GM12873 (cell line): ENCODE measurements at regions not wholly inside any gene's neighbourhood (a gene's known extent, or its start where the extent isn't known, plus 50 kb on each side); places are given as distances from the start of the nearest gene placed in this dataset.

Source experiments
- TF ChIP-seq, protein P1 (sequence below): IDR thresholded peaks from 2 replicates; pipeline ENCODE4 v1.5.1; 2012; ENCODE audit warnings: low read depth, mild to moderate bottlenecking, moderate library complexity, low read length, control low read depth; ENCODE audit not compliant: insufficient read depth; ENCODE audit errors: missing control alignments

DNA sequence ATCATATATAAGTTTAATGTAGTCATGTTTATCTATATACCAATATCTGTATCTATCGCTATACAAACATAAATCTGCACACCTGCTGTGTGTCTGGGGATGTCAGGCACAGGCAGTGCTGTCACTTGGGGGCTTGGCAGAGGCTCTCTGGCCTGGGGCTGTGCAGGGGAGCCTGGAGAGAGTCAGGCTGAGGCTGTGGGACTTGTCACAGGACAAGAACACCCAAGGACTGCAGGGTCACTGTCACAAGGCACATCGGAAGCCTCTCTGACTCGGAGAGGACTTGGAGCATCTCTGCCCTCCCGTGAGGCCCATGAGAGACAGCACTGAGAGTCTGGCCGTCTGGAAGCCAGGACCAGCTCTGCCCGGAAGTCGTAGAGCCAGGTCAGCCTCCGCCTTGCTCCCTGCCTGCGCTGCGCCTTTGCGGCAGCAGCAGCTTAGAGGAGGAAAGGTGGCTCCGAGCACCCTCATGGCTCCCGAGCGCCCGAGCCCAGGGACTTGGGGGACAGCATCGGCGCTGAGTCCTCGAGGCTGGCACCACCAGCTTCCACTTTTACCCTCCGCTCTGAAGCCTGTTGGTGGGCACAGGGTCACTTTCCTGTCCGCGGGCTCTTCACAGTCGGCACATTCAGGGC lies 280.3 kb downstream of the NDUFA10 start:
- TF ChIP-seq, protein P1, sequence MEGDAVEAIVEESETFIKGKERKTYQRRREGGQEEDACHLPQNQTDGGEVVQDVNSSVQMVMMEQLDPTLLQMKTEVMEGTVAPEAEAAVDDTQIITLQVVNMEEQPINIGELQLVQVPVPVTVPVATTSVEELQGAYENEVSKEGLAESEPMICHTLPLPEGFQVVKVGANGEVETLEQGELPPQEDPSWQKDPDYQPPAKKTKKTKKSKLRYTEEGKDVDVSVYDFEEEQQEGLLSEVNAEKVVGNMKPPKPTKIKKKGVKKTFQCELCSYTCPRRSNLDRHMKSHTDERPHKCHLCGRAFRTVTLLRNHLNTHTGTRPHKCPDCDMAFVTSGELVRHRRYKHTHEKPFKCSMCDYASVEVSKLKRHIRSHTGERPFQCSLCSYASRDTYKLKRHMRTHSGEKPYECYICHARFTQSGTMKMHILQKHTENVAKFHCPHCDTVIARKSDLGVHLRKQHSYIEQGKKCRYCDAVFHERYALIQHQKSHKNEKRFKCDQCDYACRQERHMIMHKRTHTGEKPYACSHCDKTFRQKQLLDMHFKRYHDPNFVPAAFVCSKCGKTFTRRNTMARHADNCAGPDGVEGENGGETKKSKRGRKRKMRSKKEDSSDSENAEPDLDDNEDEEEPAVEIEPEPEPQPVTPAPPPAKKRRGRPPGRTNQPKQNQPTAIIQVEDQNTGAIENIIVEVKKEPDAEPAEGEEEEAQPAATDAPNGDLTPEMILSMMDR: no peak

GRCh38 chr2:239743206-239743605 lies 281.9 kb downstream of the NDUFA10 start:
- TF ChIP-seq, protein P1: no peak

GRCh38 chr2:239742377-239742776 lies 282.8 kb downstream of the NDUFA10 start:
- TF ChIP-seq, protein P1: no peak

DNA sequence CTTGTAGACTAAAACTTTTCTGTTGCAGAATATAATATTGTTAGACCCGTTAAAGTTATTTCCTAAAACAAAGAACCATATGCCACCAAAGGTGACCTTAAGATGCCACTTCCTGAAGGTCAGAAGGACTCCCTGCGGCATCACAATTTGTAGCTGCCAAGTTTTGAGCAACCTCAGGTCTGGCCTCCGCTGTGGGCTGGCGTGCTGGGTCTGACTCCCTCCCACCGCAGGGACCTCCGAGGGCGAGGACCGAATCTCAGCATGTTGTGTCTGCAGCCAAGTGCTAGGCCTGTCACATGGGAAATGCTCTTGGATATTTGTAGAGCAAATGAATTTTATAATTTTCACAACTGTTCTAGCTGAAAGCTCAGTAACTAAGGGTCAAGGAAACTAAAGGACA lies 285.9 kb downstream of the NDUFA10 start:
- TF ChIP-seq, protein P1: no peak

- TF ChIP-seq, protein P1: no peak
Observed at GRCh38 chr2:239738159-239738558, 287.0 kb downstream of the NDUFA10 start.

- TF ChIP-seq, protein P1: no peak
Observed at GRCh38 chr2:239737144-239737463, 288.0 kb downstream of the NDUFA10 start.

DNA sequence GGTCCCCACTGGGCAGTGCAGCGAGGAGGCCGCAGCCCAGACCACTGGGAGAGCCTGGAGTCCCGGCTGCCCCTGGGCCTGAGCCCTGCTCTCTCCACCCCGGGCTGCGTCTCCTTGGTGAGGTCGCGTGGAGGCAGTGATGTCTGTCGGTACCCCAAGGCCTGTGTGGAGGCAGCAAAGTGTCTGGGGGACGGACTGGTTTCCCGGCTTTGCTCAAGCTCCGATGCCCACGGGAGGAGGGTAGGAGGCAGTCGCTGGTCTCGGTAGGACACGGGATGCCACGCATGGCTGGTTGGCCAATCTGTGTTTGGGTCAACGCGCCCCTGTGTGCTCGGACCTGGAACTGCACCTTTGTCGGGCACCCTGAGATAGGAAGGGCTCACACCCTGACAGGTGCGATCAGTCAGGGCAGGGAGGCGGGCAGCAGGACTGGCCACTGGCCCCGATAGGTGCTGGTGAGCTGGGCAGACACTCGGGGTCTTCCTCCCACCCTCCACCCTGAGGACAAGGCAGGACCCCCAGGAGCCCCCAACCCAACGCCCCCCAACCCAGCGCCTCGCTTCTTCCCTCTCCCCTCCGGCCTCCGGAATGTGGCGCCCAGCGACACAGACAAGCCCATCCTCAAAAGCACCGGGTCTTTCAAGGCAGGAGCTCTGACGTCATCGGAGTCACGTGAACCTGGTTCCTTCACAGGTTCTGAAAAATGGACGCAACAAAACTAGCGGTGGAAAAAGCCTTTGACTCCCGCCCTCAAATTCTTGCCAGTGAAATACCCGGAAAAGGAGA lies 288.6 kb downstream of the NDUFA10 start:
- TF ChIP-seq, protein P1: no peak
